Ascending aorta (tissue), 2 donors: ENCODE measurements at regions not wholly inside any gene's neighbourhood (a gene's known extent, or its start where the extent isn't known, plus 50 kb on each side); places are given as distances from the start of the nearest gene placed in this dataset.

Experiments
- DNase-seq, 2 donors: peaks; one replicate each; pipeline ENCODE4 v3.0.0-alpha.2; 2019; ENCODE audit warnings: low spot score in 2 of 2
- H3K27ac ChIP-seq, 2 donors: fragments of 200-600 bp; sonication (generic); one replicate each; pipeline ENCODE4 v1.5.1; 2016 to 2017; ENCODE audit warnings: mild to moderate bottlenecking in 1 of 2
- H3K27me3 ChIP-seq: fragments of 200-600 bp; sonication (generic); one replicate; pipeline ENCODE4 v1.5.1; 2017
- H3K36me3 ChIP-seq, 2 donors: fragments of 200-600 bp; sonication (generic); one replicate each; pipeline ENCODE4 v1.5.1; 2016
- H3K4me1 ChIP-seq, 2 donors: fragments of 200-600 bp; sonication (generic); one replicate each; pipeline ENCODE4 v1.5.1; 2016 to 2017; ENCODE audit warnings: mild to moderate bottlenecking in 1 of 2
- H3K4me3 ChIP-seq, 2 donors: fragments of 200-600 bp; sonication (generic); one replicate each; pipeline ENCODE4 v1.5.1; 2016 to 2017; ENCODE audit warnings: mild to moderate bottlenecking in 1 of 2
- H3K9me3 ChIP-seq, 2 donors: fragments of 200-600 bp; sonication (generic); one replicate each; pipeline ENCODE4 v1.5.1; 2016
- CTCF ChIP-seq, 3 experiments: fragments of 200-600 bp in 2 of 3; fragments of 450-650 bp in 1 of 3; sonication (generic) in 2 of 3; IDR thresholded peaks; one replicate each; pipeline ENCODE4 v1.5.1; 2016 to 2019; ENCODE audit warnings: antibody characterized with exemption in 3 of 3, mild to moderate bottlenecking in 1 of 3, moderate library complexity in 1 of 3
- intact Hi-C: fragments of 100-400 bp; cut with DNase I; formaldehyde crosslinking; loops from one replicate; pipeline ENCODE4 v1.15.1; 2023

- Histone ChIP-seq H3K27me3 (no peaks in the 10 kb centered on the region), H3K27ac (no peak overlapping the region), H3K4me3 (no peak overlapping the region), H3K9me3 (no peaks in the 10 kb centered on the region), H3K4me1 (no peaks in the 10 kb centered on the region), H3K36me3 (no peaks in the 10 kb centered on the region)
- DNase-seq: no peak
- no peak for TF ChIP-seq CTCF (IDR thresholded peaks at IDR 0.05)
- intact Hi-C loops: no loop called here
These were observed 64.8 kb downstream of the CDCA7 start for GRCh38 chr2:173419506-173419905.

GRCh38 chr2:173424886-173425285 lies 70.2 kb downstream of the CDCA7 start:
- Histone ChIP-seq H3K9me3 (no peaks in the 10 kb centered on the region), H3K36me3 (no peaks in the 10 kb centered on the region), H3K4me1 (no peaks in the 10 kb centered on the region), H3K27me3 (no peaks in the 10 kb centered on the region), H3K4me3 (no peak overlapping the region), H3K27ac (no peak overlapping the region)
- DNase-seq: no peak
- no peak for TF ChIP-seq CTCF (IDR thresholded peaks at IDR 0.05)
- intact Hi-C loops: no loop called here

GRCh38 chr2:173427887-173428668 lies 73.4 kb downstream of the CDCA7 start:
- Histone ChIP-seq H3K27ac (no peak overlapping the region), H3K36me3 (no peaks in the 10 kb centered on the region), H3K9me3 (no peaks in the 10 kb centered on the region), H3K4me3 (no peak overlapping the region), H3K4me1 (no peaks in the 10 kb centered on the region), H3K27me3 (no peaks in the 10 kb centered on the region)
- TF ChIP-seq CTCF (IDR thresholded peaks at IDR 0.05): no peak
- DNase-seq: no peak
- intact Hi-C loops: no loop called here

GRCh38 chr2:173431191-173431590 lies 76.5 kb downstream of the CDCA7 start:
- intact Hi-C loops: no loop called here
- TF ChIP-seq CTCF (IDR thresholded peaks at IDR 0.05): no peak
- Histone ChIP-seq H3K27me3 (no peaks in the 10 kb centered on the region), H3K9me3 (no peaks in the 10 kb centered on the region), H3K4me1 (no peaks in the 10 kb centered on the region), H3K36me3 (no peaks in the 10 kb centered on the region), H3K4me3 (no peak overlapping the region), H3K27ac (no peak overlapping the region)
- no peak for DNase-seq

- TF ChIP-seq CTCF (IDR thresholded peaks at IDR 0.05): no peak
- Histone ChIP-seq H3K9me3 (no peaks in the 10 kb centered on the region), H3K27ac (no peak overlapping the region), H3K4me1 (no peaks in the 10 kb centered on the region), H3K36me3 (no peaks in the 10 kb centered on the region), H3K4me3 (no peak overlapping the region), H3K27me3 (no peaks in the 10 kb centered on the region)
- no peak for DNase-seq
- intact Hi-C loops: no loop called here
These were observed 77.5 kb downstream of the CDCA7 start for GRCh38 chr2:173432049-173432754.
